ENCODE measurements at regions not wholly inside any gene's neighbourhood (a gene's known extent, or its start where the extent isn't known, plus 50 kb on each side); places are given as distances from the start of the nearest gene placed in this dataset.

DNA sequence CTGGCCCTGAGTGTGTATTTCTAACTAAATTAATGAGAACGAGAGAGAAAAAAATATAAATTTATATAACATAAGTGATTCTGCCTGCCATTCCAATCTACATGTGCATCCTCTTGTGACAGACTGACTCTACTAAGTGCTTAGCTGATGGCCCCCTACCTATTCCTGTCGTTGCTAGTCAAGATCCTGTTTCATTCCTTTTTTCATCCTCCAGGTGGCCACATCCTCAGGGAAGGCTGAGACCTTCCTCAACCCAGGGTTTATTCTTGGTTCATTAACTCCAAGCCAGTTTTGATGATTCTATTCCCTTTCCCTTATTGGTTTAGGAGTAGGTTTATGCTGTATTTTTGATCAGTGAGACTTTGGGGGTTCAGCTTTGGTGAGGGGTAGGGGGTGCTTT, 201.3 kb downstream of the C9orf152 start:
- no peak for DNase-seq
- intact Hi-C loops (cut with DNase I; ENCODE audit: low total_unique reads) = no loop called here
- no peaks in the 10 kb centered on the region for H3K4me1 ChIP-seq
- H3K27me3 ChIP-seq = no peaks in the 10 kb centered on the region
- H3K36me3 ChIP-seq (ENCODE audit: low read depth, missing control alignments) = no peaks in the 10 kb centered on the region
- 78 to 80% methylated on average over 2 of the region's 2 CpGs for WGBS, 2 donors
- no peaks in the 10 kb centered on the region for H3K9me3 ChIP-seq
- H3K4me3 ChIP-seq = no peak overlapping the region
- no peak overlapping the region for H3K27ac ChIP-seq
- TF ChIP-seq, protein P1, sequence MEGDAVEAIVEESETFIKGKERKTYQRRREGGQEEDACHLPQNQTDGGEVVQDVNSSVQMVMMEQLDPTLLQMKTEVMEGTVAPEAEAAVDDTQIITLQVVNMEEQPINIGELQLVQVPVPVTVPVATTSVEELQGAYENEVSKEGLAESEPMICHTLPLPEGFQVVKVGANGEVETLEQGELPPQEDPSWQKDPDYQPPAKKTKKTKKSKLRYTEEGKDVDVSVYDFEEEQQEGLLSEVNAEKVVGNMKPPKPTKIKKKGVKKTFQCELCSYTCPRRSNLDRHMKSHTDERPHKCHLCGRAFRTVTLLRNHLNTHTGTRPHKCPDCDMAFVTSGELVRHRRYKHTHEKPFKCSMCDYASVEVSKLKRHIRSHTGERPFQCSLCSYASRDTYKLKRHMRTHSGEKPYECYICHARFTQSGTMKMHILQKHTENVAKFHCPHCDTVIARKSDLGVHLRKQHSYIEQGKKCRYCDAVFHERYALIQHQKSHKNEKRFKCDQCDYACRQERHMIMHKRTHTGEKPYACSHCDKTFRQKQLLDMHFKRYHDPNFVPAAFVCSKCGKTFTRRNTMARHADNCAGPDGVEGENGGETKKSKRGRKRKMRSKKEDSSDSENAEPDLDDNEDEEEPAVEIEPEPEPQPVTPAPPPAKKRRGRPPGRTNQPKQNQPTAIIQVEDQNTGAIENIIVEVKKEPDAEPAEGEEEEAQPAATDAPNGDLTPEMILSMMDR (IDR thresholded peaks at IDR 0.05) = no peak
- TF ChIP-seq POLR2A (IDR thresholded peaks at IDR 0.05) = no peak

DNA sequence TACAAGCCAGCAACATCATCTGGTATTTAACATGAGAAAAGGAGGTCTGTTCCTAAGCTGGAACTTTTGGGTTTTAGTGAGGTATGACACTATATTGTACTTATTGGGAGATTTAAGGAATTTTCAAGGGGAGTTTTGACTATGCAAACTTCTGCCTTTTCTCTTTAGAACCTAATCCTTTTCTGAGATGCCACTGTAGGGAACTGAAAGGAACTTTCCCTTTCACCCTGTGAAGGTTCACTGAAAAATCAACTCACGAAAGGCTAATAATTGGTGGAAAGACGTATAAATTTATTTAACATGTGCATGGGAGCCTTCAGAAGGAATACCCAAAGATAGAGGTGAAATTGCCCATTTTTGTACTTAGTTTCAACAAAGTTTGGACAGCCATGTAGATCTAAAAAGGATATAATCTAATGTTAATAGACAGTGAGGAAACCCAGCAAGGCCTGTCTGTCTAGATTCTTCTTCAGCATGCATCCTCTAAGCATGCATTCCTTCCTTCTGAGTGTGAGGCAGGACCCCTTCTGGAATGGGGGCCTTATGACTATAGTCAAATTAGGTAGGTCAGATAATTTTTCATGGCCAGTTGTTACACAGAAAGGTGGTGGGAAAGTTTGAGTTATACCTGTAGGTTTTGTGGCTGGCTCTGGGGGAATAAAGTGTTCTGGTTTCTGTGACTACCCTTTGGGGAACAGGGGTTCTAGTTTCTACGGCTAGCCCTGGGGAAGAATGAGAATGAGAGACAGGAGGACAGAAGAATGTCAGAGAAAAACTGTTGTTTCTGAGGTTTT, 200.3 kb downstream of the C9orf152 start:
- Histone ChIP-seq H3K27ac (no peak overlapping the region), H3K27me3 (no peaks in the 10 kb centered on the region), H3K36me3 (ENCODE audit: low read depth, missing control alignments) (no peaks in the 10 kb centered on the region), H3K9me3 (no peaks in the 10 kb centered on the region), H3K4me1 (no peaks in the 10 kb centered on the region), H3K4me3 (no peak overlapping the region)
- intact Hi-C loops (cut with DNase I; ENCODE audit: low total_unique reads) = no loop called here
- no peak for DNase-seq
- no peak for TF ChIP-seq POLR2A (IDR thresholded peaks at IDR 0.05)
- TF ChIP-seq, protein P1 (IDR thresholded peaks at IDR 0.05) = no peak
- 92% methylated on average over 3 of the region's 3 CpGs for WGBS, 2 donors

DNA sequence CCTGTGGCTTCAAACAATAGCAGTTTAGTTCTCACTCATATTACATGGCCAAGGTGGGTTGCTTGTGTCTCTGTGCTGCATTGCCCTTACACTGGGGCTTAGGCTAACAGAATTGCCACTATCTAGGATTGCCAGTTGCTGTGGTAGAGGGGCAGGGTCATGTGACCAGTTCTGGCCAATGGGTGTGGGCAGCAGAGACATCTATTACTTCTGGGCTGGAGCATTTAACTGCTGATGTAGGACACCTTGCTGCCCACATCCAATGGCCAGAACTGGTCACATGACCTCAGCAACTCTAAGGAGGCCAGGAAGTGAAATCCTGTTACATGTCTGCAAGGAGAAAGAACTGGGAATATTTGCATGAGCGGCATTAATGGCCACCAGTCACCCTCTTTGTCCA, 199.3 kb downstream of the C9orf152 start:
- Histone ChIP-seq H3K36me3 (ENCODE audit: low read depth, missing control alignments) (no peaks in the 10 kb centered on the region), H3K9me3 (no peaks in the 10 kb centered on the region), H3K27me3 (no peaks in the 10 kb centered on the region), H3K4me3 (no peak overlapping the region), H3K27ac (no peak overlapping the region), H3K4me1 (no peaks in the 10 kb centered on the region)
- 91 to 100% methylated on average over 1 of the region's 1 CpG for WGBS, 2 donors
- DNase-seq = peak; percentile 21
- TF ChIP-seq, protein P1 (IDR thresholded peaks at IDR 0.05) = no peak
- no peak for TF ChIP-seq POLR2A (IDR thresholded peaks at IDR 0.05)
- intact Hi-C loops (cut with DNase I; ENCODE audit: low total_unique reads) = no loop called here

DNA sequence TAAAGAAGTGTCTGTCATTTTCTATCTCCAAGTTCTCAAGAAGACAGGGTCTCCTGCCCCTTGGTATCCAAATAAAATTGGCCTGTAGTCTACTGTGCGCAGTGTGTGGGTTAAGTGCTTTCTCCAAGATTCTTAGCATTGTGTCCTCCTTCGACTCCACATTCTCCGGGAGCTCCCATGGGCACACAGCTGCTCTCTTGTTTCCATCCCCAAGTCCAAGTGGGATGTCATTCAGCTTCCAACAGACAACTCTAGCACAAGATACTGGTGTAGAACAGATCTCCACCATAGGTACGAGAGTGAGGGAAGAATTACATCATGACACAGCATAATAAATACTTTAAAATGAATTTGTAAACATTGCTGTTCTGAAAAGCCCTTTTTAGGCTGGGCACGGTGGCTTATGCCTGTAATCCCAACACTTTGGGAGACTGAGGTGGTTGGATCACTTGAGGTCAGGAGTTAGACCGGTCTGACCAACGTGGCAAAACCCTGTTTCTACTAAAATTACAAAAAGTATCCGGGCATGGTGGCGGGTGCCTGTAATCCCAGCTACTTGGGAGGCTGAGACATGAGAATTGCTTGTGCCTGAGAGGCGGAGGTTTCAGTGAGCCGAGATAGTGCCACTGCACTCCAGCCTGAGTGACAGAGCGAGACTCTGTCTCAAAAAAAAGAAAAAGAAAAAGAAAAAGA, 196.2 kb downstream of the C9orf152 start:
- Histone ChIP-seq H3K27me3 (no peaks in the 10 kb centered on the region), H3K27ac (no peak overlapping the region), H3K9me3 (no peaks in the 10 kb centered on the region), H3K36me3 (ENCODE audit: low read depth, missing control alignments) (no peaks in the 10 kb centered on the region), H3K4me1 (no peaks in the 10 kb centered on the region), H3K4me3 (no peak overlapping the region)
- WGBS, 2 donors = 91 to 93% methylated on average over 12 of the region's 12 CpGs
- TF ChIP-seq POLR2A (IDR thresholded peaks at IDR 0.05) = no peak
- DNase-seq = no peak
- intact Hi-C loops (cut with DNase I; ENCODE audit: low total_unique reads) = no loop called here

DNA sequence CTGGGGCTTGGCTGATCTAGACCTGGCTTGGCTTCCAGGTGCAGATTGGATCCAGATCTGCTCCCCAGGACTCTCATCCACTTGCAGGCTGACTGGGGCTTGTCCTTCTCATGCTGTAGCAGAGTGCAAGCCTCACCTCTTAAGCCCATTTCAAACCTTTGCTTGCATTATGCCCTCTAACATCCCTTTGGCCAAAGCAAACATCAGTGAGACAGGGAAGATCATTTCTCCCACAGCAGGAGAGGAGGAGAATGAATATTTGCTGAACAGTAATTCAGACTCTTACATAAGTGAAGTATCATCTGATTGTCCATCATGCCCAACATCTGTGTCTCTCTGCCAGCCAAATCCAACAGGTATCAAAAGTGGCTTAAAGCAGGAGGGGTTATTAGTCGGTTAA, 194.9 kb downstream of the C9orf152 start:
- Histone ChIP-seq H3K9me3 (no peaks in the 10 kb centered on the region), H3K27ac (no peak overlapping the region), H3K36me3 (ENCODE audit: low read depth, missing control alignments) (no peaks in the 10 kb centered on the region), H3K27me3 (no peaks in the 10 kb centered on the region), H3K4me1 (no peaks in the 10 kb centered on the region), H3K4me3 (no peak overlapping the region)
- TF ChIP-seq, protein P1 (IDR thresholded peaks at IDR 0.05) = no peak
- no peak for TF ChIP-seq POLR2A (IDR thresholded peaks at IDR 0.05)
- 56 to 100% methylated on average over 1 of the region's 1 CpG for WGBS, 2 donors
- DNase-seq = no peak
- intact Hi-C loops (cut with DNase I; ENCODE audit: low total_unique reads) = no loop called here

Data from testis (tissue), 2 donors.